Bone marrow (tissue), 2 donors: ENCODE measurements at regions not wholly inside any gene's neighbourhood (a gene's known extent, or its start where the extent isn't known, plus 50 kb on each side); places are given as distances from the start of the nearest gene placed in this dataset.

Experiments used
- DNase-seq, 2 donors: peaks; one replicate each; lab custom pipeline; 2025; lab: John Stamatoyannopoulos, UW

- DNase-seq: no peak
Measured at GRCh38 chr5:175765858-175766257, 105.5 kb upstream of the CPLX2 start.

GRCh38 chr5:175766963-175767362 is 104.4 kb upstream of the CPLX2 start:
- no peak for DNase-seq

GRCh38 chr5:175772747-175773533 is 98.4 kb upstream of the CPLX2 start:
- no peak for DNase-seq

- DNase-seq: no peak
Measured at GRCh38 chr5:175773534-175774070, 97.8 kb upstream of the CPLX2 start.

- DNase-seq: no peak
Measured at GRCh38 chr5:175775416-175775815, 96.0 kb upstream of the CPLX2 start.

- DNase-seq: no peak
Measured at GRCh38 chr5:175778951-175779503, 92.4 kb upstream of the CPLX2 start.

GRCh38 chr5:175783739-175784138 is 87.6 kb upstream of the CPLX2 start:
- DNase-seq: no peak

- no peak for DNase-seq
Measured at GRCh38 chr5:175784230-175784629, 87.1 kb upstream of the CPLX2 start.

GRCh38 chr5:175785681-175786080 is 85.7 kb upstream of the CPLX2 start:
- no peak for DNase-seq

- DNase-seq: no peak
Measured at GRCh38 chr5:175788155-175788787, 83.1 kb upstream of the CPLX2 start.

GRCh38 chr5:175789670-175790069 is 81.7 kb upstream of the CPLX2 start:
- no peak for DNase-seq

GRCh38 chr5:175790796-175791195 is 80.6 kb upstream of the CPLX2 start:
- no peak for DNase-seq

- DNase-seq: no peak
Measured at GRCh38 chr5:175795959-175796358, 75.4 kb upstream of the CPLX2 start.

GRCh38 chr5:175796536-175797499 is 74.6 kb upstream of the CPLX2 start:
- DNase-seq: peak in 1 of 2 donors; percentile 18

- no peak for DNase-seq
Measured at GRCh38 chr5:175797521-175798038, 73.8 kb upstream of the CPLX2 start.

- no peak for DNase-seq
Measured at GRCh38 chr5:175798626-175799025, 72.8 kb upstream of the CPLX2 start.

GRCh38 chr5:175800656-175801081 is 70.7 kb upstream of the CPLX2 start:
- no peak for DNase-seq

- no peak for DNase-seq
Measured at GRCh38 chr5:175802361-175802760, 69.0 kb upstream of the CPLX2 start.

- no peak for DNase-seq
Measured at GRCh38 chr5:175803254-175803653, 68.1 kb upstream of the CPLX2 start.

GRCh38 chr5:175803736-175804454 is 67.5 kb upstream of the CPLX2 start:
- DNase-seq: no peak
